Endothelial cell of umbilical vein (primary cell): ENCODE measurements at regions not wholly inside any gene's neighbourhood (a gene's known extent, or its start where the extent isn't known, plus 50 kb on each side); places are given as distances from the start of the nearest gene placed in this dataset.

Experiments
- BruUV-seq: library from RNA; stranded (reverse); fragments of 400-500 nt; replicated peaks from 2 replicates; lab custom pipeline; 2021; lab: Mats Ljungman, UMichigan
- CTCF ChIA-PET: fragments of 300-600, 350-600 bp; sonication (Branson Sonifier 250); formaldehyde crosslinking; loops from one replicate; lab custom pipeline; 2021; ENCODE audit warnings: antibody characterized with exemption, inconsistent platforms; lab: Charles Lee
- POLR2A ChIA-PET: fragments of 300-600, 350-600 bp; sonication (Branson Sonifier 250); formaldehyde crosslinking; loops from one replicate; lab custom pipeline; 2021; ENCODE audit warnings: antibody characterized with exemption, inconsistent platforms; lab: Charles Lee
- DNase-seq: peaks from one replicate; pipeline ENCODE4 v3.0.0-alpha.2; 2011; ENCODE audit warnings: low read depth, low spot score
- FAIRE-seq: peaks from 2 replicates; lab custom pipeline; 2011; peaks lifted over from hg19 to GRCh38; lab: Jason Lieb, UNC
- H2AFZ ChIP-seq: 2 replicates; pipeline ENCODE4 v1.6.0; 2012; ENCODE audit warnings: low read depth, low read length, control low read depth, inconsistent platforms
- H3K27ac ChIP-seq: 2 replicates; pipeline ENCODE4 v1.5.1; 2011; ENCODE audit warnings: low read depth, mild to moderate bottlenecking, control low read depth, low read length, moderate library complexity; ENCODE audit not compliant: insufficient read depth
- H3K27me3 ChIP-seq, 2 experiments: 2 replicates each; pipeline versions ENCODE4 v1.6.0 to v1.6.1; 2011; ENCODE audit warnings: low read length in 2 of 2, mixed read lengths in 1 of 2; ENCODE audit not compliant: control insufficient read depth in 2 of 2, insufficient read depth in 2 of 2
- H3K36me3 ChIP-seq, 2 experiments: 2 replicates in 1 of 2; 3 replicates in 1 of 2; pipeline ENCODE4 v1.5.1; 2011; ENCODE audit warnings: low read length in 2 of 2, mild to moderate bottlenecking in 1 of 2, moderate library complexity in 1 of 2; ENCODE audit not compliant: control insufficient read depth in 2 of 2, insufficient read depth in 2 of 2; ENCODE audit errors: extremely low read depth in 1 of 2
- H3K4me1 ChIP-seq: 3 replicates; pipeline ENCODE4 v1.5.1; 2011; ENCODE audit warnings: mild to moderate bottlenecking, low read length; ENCODE audit not compliant: control insufficient read depth, insufficient read depth; ENCODE audit errors: extremely low read depth
- H3K4me2 ChIP-seq: 2 replicates; pipeline ENCODE4 v1.6.1; 2011; ENCODE audit warnings: low read length, control low read depth, mixed read lengths; ENCODE audit not compliant: insufficient read depth
- H3K4me3 ChIP-seq, 3 experiments: fragments of 200-600 bp in 1 of 3; sonication (generic), shearing (Covaris generic) in 1 of 3; replicated peaks in 1 of 3; 2 replicates each; pipeline ENCODE4 v1.5.1; 2011 to 2016; ENCODE audit warnings: control low read depth in 3 of 3, low read length in 3 of 3, mild to moderate bottlenecking in 2 of 3, inconsistent platforms in 1 of 3, low read depth in 1 of 3, moderate library complexity in 1 of 3; ENCODE audit not compliant: insufficient read depth in 1 of 3
- H3K79me2 ChIP-seq: 2 replicates; pipeline ENCODE4 v1.6.0; 2012; ENCODE audit warnings: low read length, inconsistent platforms; ENCODE audit not compliant: control insufficient read depth, insufficient read depth
- H3K9ac ChIP-seq: replicated peaks from 2 replicates; pipeline ENCODE3; 2011; ENCODE audit warnings: low read length, control low read depth; ENCODE audit not compliant: insufficient read depth; ENCODE audit errors: extremely low read depth
- H3K9me1 ChIP-seq: replicated peaks from 3 replicates; pipeline ENCODE4 v1.6.0; 2011; ENCODE audit warnings: mild to moderate bottlenecking, low read length; ENCODE audit not compliant: control insufficient read depth, insufficient read depth; ENCODE audit errors: extremely low read depth
- H3K9me3 ChIP-seq: replicated peaks from 2 replicates; pipeline ENCODE4 v1.5.1; 2012; ENCODE audit warnings: low read length, inconsistent platforms; ENCODE audit not compliant: control insufficient read depth, insufficient read depth
- H4K20me1 ChIP-seq: replicated peaks from 2 replicates; pipeline ENCODE3; 2011; ENCODE audit warnings: mild to moderate bottlenecking, low read length; ENCODE audit not compliant: control insufficient read depth, insufficient read depth; ENCODE audit errors: extremely low read depth
- CTCF ChIP-seq, 2 donors: IDR thresholded peaks; 1 replicate in 1 of 2; 2 replicates in 1 of 2; pipeline ENCODE4 v1.5.1; 2011; ENCODE audit warnings: low read length in 2 of 2, mild to moderate bottlenecking in 2 of 2, moderate library complexity in 2 of 2, control low read depth in 1 of 2, inconsistent platforms in 1 of 2, low read depth in 1 of 2; ENCODE audit not compliant: insufficient read depth in 1 of 2; ENCODE audit errors: extremely low read depth in 1 of 2
- EZH2 ChIP-seq: IDR thresholded peaks from 2 replicates; pipeline ENCODE4 v1.6.1; 2012; ENCODE audit warnings: borderline replicate concordance, low read depth, mild to moderate bottlenecking, moderate library complexity, low read length, inconsistent platforms; ENCODE audit not compliant: severe bottlenecking
- FOS ChIP-seq: IDR thresholded peaks from 2 replicates; pipeline ENCODE4 v1.6.1; 2011; ENCODE audit warnings: mild to moderate bottlenecking, low read length, moderate library complexity, borderline replicate concordance; ENCODE audit not compliant: insufficient read depth
- GATA2 ChIP-seq: IDR thresholded peaks from 2 replicates; pipeline ENCODE4 v1.7.0; 2011; ENCODE audit warnings: low read depth, mild to moderate bottlenecking, moderate library complexity, mixed read lengths, low read length; ENCODE audit not compliant: insufficient read length, insufficient read depth
- JUN ChIP-seq: IDR thresholded peaks from 2 replicates; pipeline ENCODE4 v1.6.1; 2011; ENCODE audit warnings: borderline replicate concordance, low read depth; ENCODE audit not compliant: insufficient read length, insufficient read depth
- MAX ChIP-seq: IDR thresholded peaks from 2 replicates; pipeline ENCODE4 v1.6.1; 2011; ENCODE audit not compliant: insufficient read depth, insufficient read length
- MYC ChIP-seq: IDR thresholded peaks from one replicate; pipeline ENCODE4 v1.6.1; 2011; ENCODE audit warnings: mild to moderate bottlenecking, low read depth, low read length
- POLR2A ChIP-seq: IDR thresholded peaks from 2 replicates; pipeline ENCODE4 v1.6.1; 2012; ENCODE audit warnings: low read depth, mild to moderate bottlenecking, control low read depth, low read length
- POLR2AphosphoS5 ChIP-seq: IDR thresholded peaks from 2 replicates; pipeline ENCODE4 v1.6.1; 2012; ENCODE audit warnings: low read depth, mild to moderate bottlenecking, control low read depth, low read length, moderate library complexity; ENCODE audit not compliant: insufficient read depth
- dilution Hi-C: fragments of 300-500 bp; cut with MboI; formaldehyde crosslinking; loops from one replicate; pipeline ENCODE4 v1.15.0; 2019; ENCODE audit warnings: low sequenced_read_pairs; ENCODE audit not compliant: extremely low pct_ligation_motif_present
- intact Hi-C: fragments of 100-400 bp; cut with micrococcal nuclease; formaldehyde crosslinking; loops from one replicate; pipeline ENCODE4 v1.10.0; 2022

- FAIRE-seq (no peak), DNase-seq (no peak)
- no peak overlapping the region for H3K27ac ChIP-seq
- TF ChIP-seq POLR2A: no peak
- no peak for TF ChIP-seq JUN
- TF ChIP-seq GATA2: no peak
- no peak for TF ChIP-seq CTCF (IDR thresholded peaks at IDR 0.05; ENCODE audit: extremely low read depth in 1 of 2, insufficient read depth in 1 of 2, low read depth in 1 of 2, low read length in 2 of 2)
- TF ChIP-seq EZH2: no peak
- TF ChIP-seq MAX: no peak
- no peak for TF ChIP-seq MYC
- TF ChIP-seq FOS: no peak
- no peak for TF ChIP-seq POLR2AphosphoS5
- dilution Hi-C loops: no loop called here
- H4K20me1 ChIP-seq: no peaks in the 10 kb centered on the region
- H3K4me3 ChIP-seq: no peak overlapping the region
- no TSS peak for BruUV-seq
- H3K4me2 ChIP-seq: no peak overlapping the region
- H2AFZ ChIP-seq: no peak overlapping the region
- H3K9me3 ChIP-seq: no peaks in the 10 kb centered on the region
- H3K4me1 ChIP-seq: no peaks in the 10 kb centered on the region
- H3K9me1 ChIP-seq: no peaks in the 10 kb centered on the region
- CTCF ChIA-PET: interaction anchor here (0.8 to 2.4 kb wide), 23 partner anchors 9 to 1404 kb away, joined by 3 to 34 read pairs (median 4); no protein-coding TSS in a partner anchor
- H3K27me3 ChIP-seq: peaks cover 0 to 4% of the 10 kb centered on the region in 2 experiments
- intact Hi-C loops: loop anchor here (2.0 to 5.0 kb wide), 2 partner anchors 422 to 477 kb away; no protein-coding TSS in a partner anchor
- H3K79me2 ChIP-seq: no peaks in the 10 kb centered on the region
- POLR2A ChIA-PET: no interaction called here
- H3K9ac ChIP-seq: no peak overlapping the region
- no peaks in the 10 kb centered on the region for H3K36me3 ChIP-seq
Measured at GRCh38 chr3:181279239-181279565, 289.7 kb upstream of the DNAJC19 start.
